ENCODE measurements at regions not wholly inside any gene's neighbourhood (a gene's known extent, or its start where the extent isn't known, plus 50 kb on each side); places are given as distances from the start of the nearest gene placed in this dataset.

DNA sequence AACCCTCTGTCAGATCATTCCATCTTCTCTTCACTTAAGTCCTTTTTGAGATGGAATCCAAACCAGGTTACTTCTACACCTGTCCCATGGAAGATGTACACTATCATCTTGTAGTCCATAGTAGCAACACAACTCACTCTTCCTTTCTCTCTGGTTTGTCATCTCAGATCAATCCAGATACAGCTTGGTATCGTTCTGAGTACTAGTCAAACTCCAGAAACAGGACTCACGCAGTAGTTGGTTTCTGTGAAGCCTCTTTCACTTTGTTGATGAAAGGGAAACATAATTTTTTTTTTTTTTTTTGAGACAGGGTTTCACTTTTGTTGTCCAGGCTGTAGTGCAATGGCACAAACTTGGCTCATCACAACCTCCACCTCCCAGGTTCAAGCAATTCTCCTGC is 484.0 kb downstream of the PRDM9 start:
- Histone ChIP-seq H3K79me2 (ENCODE audit: control insufficient read depth, insufficient read depth, low read length) (no peaks in the 10 kb centered on the region), H3K36me3 (ENCODE audit: control insufficient read depth in 2 of 2, insufficient read depth in 2 of 2, low read length in 1 of 2) (no peaks in the 10 kb centered on the region), H3K4me1 (ENCODE audit: control insufficient read depth, insufficient read depth, low read length) (no peaks in the 10 kb centered on the region), H3K27me3 (replicated peaks in 1 of 2; ENCODE audit: control insufficient read depth in 2 of 2, insufficient read depth in 2 of 2, low read length in 1 of 2) (no peaks in the 10 kb centered on the region), H3K9ac (ENCODE audit: control insufficient read depth, insufficient read depth, low read length) (no peak overlapping the region), H4K20me1 (ENCODE audit: control insufficient read depth, insufficient read depth) (no peaks in the 10 kb centered on the region), H3K9me3 (replicated peaks; ENCODE audit: control insufficient read depth, insufficient read depth, low read length) (no peaks in the 10 kb centered on the region), H2AFZ (ENCODE audit: control insufficient read depth, low read depth, low read length) (no peak overlapping the region), H3K4me2 (ENCODE audit: control insufficient read depth, insufficient read depth) (no peak overlapping the region), H3K27ac (ENCODE audit: control insufficient read depth, insufficient read depth) (no peak overlapping the region), H3K4me3 (no peak overlapping the region)
- WGBS (ENCODE audit: insufficient coverage, insufficient replicate concordance, low lambda C conversion rate, missing lambda C conversion rate): 7% methylated on average over 2 of the region's 2 CpGs
- in situ Hi-C loops (cut with MboI): no loop called here
- CTCF ChIA-PET: interaction anchor here (0.6 to 2.3 kb wide), 4 partner anchors 14 to 1561 kb away, joined by 3 to 9 read pairs (median 4); no protein-coding TSS in a partner anchor
- BruUV-seq (replicated peaks): no TSS peak
- DNase-seq (ENCODE audit: low read depth, low spot score): peak; percentile 3
- ATAC-seq: peak; percentile 97
- intact Hi-C loops (cut with micrococcal nuclease; ENCODE audit: unreplicated experiment): loop anchor here (5.0 kb wide), 1 partner anchor 104 kb away; no protein-coding TSS in a partner anchor
- RAD21 ChIA-PET (ENCODE audit: unreplicated experiment): no interaction called here
- SMC1A ChIA-PET (ENCODE audit: uncharacterized antibody, unreplicated experiment): interaction anchor here (0.7 to 0.8 kb wide), 2 partner anchors 24 to 729 kb away, joined by 3 read pairs; no protein-coding TSS in a partner anchor
- POLR2A ChIA-PET: interaction anchor here (0.7 kb wide), 1 partner anchor 11 kb away, joined by 4 read pairs; no protein-coding TSS in a partner anchor
- FAIRE-seq: no peak
- no peak for TF ChIP-seq HCFC1 (IDR thresholded peaks at IDR 0.05; ENCODE audit: low read length)
- TF ChIP-seq, protein P1, sequence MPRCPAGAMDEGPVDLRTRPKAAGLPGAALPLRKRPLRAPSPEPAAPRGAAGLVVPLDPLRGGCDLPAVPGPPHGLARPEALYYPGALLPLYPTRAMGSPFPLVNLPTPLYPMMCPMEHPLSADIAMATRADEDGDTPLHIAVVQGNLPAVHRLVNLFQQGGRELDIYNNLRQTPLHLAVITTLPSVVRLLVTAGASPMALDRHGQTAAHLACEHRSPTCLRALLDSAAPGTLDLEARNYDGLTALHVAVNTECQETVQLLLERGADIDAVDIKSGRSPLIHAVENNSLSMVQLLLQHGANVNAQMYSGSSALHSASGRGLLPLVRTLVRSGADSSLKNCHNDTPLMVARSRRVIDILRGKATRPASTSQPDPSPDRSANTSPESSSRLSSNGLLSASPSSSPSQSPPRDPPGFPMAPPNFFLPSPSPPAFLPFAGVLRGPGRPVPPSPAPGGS (IDR thresholded peaks at IDR 0.05; ENCODE audit: borderline replicate concordance, insufficient read depth, low read depth, low read length, poor library complexity, severe bottlenecking): no peak
- TF ChIP-seq EP300 (IDR thresholded peaks at IDR 0.05; ENCODE audit: borderline replicate concordance in 1 of 2, control insufficient read depth in 1 of 2, low read depth in 2 of 2, low read length in 2 of 2): 0 out of 4 replicates have a peak, but pooled peaks of 1 of the 2 experiments have one; percentile 15
- peak in 1 of 2 experiments; percentile 38; a peak in 1 of 4 replicates for TF ChIP-seq IKZF2 (IDR thresholded peaks at IDR 0.05)
- no peak for TF ChIP-seq NR2C2 (IDR thresholded peaks at IDR 0.05; ENCODE audit: borderline replicate concordance, control insufficient read depth, insufficient read length, low read depth)
- TF ChIP-seq MYB (IDR thresholded peaks at IDR 0.05; ENCODE audit: borderline replicate concordance, low read depth, low read length): no peak
- TF ChIP-seq, protein P2, sequence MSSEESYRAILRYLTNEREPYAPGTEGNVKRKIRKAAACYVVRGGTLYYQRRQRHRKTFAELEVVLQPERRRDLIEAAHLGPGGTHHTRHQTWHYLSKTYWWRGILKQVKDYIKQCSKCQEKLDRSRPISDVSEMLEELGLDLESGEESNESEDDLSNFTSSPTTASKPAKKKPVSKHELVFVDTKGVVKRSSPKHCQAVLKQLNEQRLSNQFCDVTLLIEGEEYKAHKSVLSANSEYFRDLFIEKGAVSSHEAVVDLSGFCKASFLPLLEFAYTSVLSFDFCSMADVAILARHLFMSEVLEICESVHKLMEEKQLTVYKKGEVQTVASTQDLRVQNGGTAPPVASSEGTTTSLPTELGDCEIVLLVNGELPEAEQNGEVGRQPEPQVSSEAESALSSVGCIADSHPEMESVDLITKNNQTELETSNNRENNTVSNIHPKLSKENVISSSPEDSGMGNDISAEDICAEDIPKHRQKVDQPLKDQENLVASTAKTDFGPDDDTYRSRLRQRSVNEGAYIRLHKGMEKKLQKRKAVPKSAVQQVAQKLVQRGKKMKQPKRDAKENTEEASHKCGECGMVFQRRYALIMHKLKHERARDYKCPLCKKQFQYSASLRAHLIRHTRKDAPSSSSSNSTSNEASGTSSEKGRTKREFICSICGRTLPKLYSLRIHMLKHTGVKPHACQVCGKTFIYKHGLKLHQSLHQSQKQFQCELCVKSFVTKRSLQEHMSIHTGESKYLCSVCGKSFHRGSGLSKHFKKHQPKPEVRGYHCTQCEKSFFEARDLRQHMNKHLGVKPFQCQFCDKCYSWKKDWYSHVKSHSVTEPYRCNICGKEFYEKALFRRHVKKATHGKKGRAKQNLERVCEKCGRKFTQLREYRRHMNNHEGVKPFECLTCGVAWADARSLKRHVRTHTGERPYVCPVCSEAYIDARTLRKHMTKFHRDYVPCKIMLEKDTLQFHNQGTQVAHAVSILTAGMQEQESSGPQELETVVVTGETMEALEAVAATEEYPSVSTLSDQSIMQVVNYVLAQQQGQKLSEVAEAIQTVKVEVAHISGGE (CRISPR knock-in tag; IDR thresholded peaks at IDR 0.05): no peak
- TF ChIP-seq, protein P3, sequence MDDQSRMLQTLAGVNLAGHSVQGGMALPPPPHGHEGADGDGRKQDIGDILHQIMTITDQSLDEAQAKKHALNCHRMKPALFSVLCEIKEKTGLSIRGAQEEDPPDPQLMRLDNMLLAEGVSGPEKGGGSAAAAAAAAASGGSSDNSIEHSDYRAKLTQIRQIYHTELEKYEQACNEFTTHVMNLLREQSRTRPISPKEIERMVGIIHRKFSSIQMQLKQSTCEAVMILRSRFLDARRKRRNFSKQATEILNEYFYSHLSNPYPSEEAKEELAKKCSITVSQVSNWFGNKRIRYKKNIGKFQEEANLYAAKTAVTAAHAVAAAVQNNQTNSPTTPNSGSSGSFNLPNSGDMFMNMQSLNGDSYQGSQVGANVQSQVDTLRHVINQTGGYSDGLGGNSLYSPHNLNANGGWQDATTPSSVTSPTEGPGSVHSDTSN (IDR thresholded peaks at IDR 0.05; ENCODE audit: insufficient replicate concordance, low read depth, low read length): no peak
- TF ChIP-seq, protein P4, sequence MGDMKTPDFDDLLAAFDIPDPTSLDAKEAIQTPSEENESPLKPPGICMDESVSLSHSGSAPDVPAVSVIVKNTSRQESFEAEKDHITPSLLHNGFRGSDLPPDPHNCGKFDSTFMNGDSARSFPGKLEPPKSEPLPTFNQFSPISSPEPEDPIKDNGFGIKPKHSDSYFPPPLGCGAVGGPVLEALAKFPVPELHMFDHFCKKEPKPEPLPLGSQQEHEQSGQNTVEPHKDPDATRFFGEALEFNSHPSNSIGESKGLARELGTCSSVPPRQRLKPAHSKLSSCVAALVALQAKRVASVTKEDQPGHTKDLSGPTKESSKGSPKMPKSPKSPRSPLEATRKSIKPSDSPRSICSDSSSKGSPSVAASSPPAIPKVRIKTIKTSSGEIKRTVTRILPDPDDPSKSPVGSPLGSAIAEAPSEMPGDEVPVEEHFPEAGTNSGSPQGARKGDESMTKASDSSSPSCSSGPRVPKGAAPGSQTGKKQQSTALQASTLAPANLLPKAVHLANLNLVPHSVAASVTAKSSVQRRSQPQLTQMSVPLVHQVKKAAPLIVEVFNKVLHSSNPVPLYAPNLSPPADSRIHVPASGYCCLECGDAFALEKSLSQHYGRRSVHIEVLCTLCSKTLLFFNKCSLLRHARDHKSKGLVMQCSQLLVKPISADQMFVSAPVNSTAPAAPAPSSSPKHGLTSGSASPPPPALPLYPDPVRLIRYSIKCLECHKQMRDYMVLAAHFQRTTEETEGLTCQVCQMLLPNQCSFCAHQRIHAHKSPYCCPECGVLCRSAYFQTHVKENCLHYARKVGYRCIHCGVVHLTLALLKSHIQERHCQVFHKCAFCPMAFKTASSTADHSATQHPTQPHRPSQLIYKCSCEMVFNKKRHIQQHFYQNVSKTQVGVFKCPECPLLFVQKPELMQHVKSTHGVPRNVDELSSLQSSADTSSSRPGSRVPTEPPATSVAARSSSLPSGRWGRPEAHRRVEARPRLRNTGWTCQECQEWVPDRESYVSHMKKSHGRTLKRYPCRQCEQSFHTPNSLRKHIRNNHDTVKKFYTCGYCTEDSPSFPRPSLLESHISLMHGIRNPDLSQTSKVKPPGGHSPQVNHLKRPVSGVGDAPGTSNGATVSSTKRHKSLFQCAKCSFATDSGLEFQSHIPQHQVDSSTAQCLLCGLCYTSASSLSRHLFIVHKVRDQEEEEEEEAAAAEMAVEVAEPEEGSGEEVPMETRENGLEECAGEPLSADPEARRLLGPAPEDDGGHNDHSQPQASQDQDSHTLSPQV (IDR thresholded peaks at IDR 0.05): no peak
- TF ChIP-seq, protein P5, sequence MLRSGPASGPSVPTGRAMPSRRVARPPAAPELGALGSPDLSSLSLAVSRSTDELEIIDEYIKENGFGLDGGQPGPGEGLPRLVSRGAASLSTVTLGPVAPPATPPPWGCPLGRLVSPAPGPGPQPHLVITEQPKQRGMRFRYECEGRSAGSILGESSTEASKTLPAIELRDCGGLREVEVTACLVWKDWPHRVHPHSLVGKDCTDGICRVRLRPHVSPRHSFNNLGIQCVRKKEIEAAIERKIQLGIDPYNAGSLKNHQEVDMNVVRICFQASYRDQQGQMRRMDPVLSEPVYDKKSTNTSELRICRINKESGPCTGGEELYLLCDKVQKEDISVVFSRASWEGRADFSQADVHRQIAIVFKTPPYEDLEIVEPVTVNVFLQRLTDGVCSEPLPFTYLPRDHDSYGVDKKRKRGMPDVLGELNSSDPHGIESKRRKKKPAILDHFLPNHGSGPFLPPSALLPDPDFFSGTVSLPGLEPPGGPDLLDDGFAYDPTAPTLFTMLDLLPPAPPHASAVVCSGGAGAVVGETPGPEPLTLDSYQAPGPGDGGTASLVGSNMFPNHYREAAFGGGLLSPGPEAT (IDR thresholded peaks at IDR 0.05; ENCODE audit: low read depth): peak; percentile 30; the same call in 1 of the 2 replicates

Data from GM12878 (cell line).